Caco-2 (cell line): ENCODE measurements at regions not wholly inside any gene's neighbourhood (a gene's known extent, or its start where the extent isn't known, plus 50 kb on each side); places are given as distances from the start of the nearest gene placed in this dataset.

Source experiments
- BruUV-seq: library from RNA; stranded (reverse); fragments of 400-500 nt; replicated peaks from 2 replicates; lab custom pipeline; 2021; lab: Mats Ljungman, UMichigan
- CTCF ChIA-PET: fragments of 300-600 bp; sonication (Branson Sonifier 250); formaldehyde crosslinking; loops from one replicate; lab custom pipeline; 2022; ENCODE audit warnings: antibody characterized with exemption; lab: Charles Lee
- POLR2A ChIA-PET: fragments of 300-600 bp; sonication (Branson Sonifier 250); formaldehyde crosslinking; loops from one replicate; lab custom pipeline; 2022; ENCODE audit warnings: antibody characterized with exemption; lab: Charles Lee
- DNase-seq, 2 experiments: peaks; one replicate each; pipeline versions ENCODE4 v3.0.0 to v3.0.0-alpha.2; 2020 to 2022
- H3K27me3 ChIP-seq: replicated peaks from 2 replicates; pipeline ENCODE4 v1.6.0; 2011; ENCODE audit warnings: low read length; ENCODE audit not compliant: control insufficient read depth, insufficient read depth
- H3K36me3 ChIP-seq: 2 replicates; pipeline ENCODE4 v1.5.1; 2011; ENCODE audit warnings: low read length; ENCODE audit not compliant: control insufficient read depth, insufficient read depth
- H3K4me1 ChIP-seq: fragments of 250-450 bp; sonication (Bioruptor Pico); 2 replicates; pipeline ENCODE4 v1.5.1; 2020; ENCODE audit warnings: mild to moderate bottlenecking
- H3K4me3 ChIP-seq: 2 replicates; pipeline ENCODE4 v1.5.1; 2011; ENCODE audit warnings: low read depth, mild to moderate bottlenecking, control low read depth, low read length
- H3K9me3 ChIP-seq: fragments of 250-450 bp; sonication (Bioruptor Pico); 2 replicates; pipeline ENCODE4 v1.5.1; 2020; ENCODE audit warnings: mild to moderate bottlenecking, moderate library complexity
- H3K27ac Mint-ChIP-seq: one replicate; pipeline ENCODE4 v1.8.0; 2022; ENCODE audit warnings: mixed read lengths; ENCODE audit not compliant: unreplicated experiment
- H3K27me3 Mint-ChIP-seq: one replicate; pipeline ENCODE4 v1.8.0; 2022; ENCODE audit warnings: mixed read lengths; ENCODE audit not compliant: insufficient read depth, unreplicated experiment
- H3K36me3 Mint-ChIP-seq: one replicate; pipeline ENCODE4 v1.8.0; 2022; ENCODE audit warnings: mild to moderate bottlenecking, mixed read lengths; ENCODE audit not compliant: insufficient read depth, unreplicated experiment
- H3K4me1 Mint-ChIP-seq: one replicate; pipeline ENCODE4 v1.8.0; 2022; ENCODE audit warnings: low read depth, mixed read lengths; ENCODE audit not compliant: unreplicated experiment
- H3K4me3 Mint-ChIP-seq: one replicate; pipeline ENCODE4 v1.8.0; 2022; ENCODE audit warnings: mild to moderate bottlenecking, moderate library complexity, mixed read lengths; ENCODE audit not compliant: unreplicated experiment
- H3K9me3 Mint-ChIP-seq: one replicate; pipeline ENCODE4 v1.8.0; 2022; ENCODE audit warnings: mixed read lengths; ENCODE audit not compliant: unreplicated experiment
- intact Hi-C: fragments of 100-400 bp; cut with micrococcal nuclease; formaldehyde crosslinking; loops from one replicate; pipeline ENCODE4 v1.10.0; 2022; ENCODE audit not compliant: unreplicated experiment
- TF ChIP-seq, protein P1 (sequence below), 2 experiments: fragments of 200-600 bp in 1 of 2; IDR thresholded peaks; 1 replicate in 1 of 2; 2 replicates in 1 of 2; pipeline versions ENCODE4 v1.5.1 to v1.8.0; 2011 to 2022; ENCODE audit warnings: antibody characterized with exemption in 1 of 2, control low read depth in 1 of 2, inconsistent platforms in 1 of 2, low read depth in 1 of 2, low read length in 1 of 2, mild to moderate bottlenecking in 1 of 2, moderate library complexity in 1 of 2; ENCODE audit not compliant: insufficient read depth in 1 of 2, severe bottlenecking in 1 of 2, unreplicated experiment in 1 of 2

GRCh38 chr12:105644770-105645169 lies 314.3 kb downstream of the C12orf75 start:
- Histone ChIP-seq H3K36me3 (no peaks in the 10 kb centered on the region), H3K4me1 (no peaks in the 10 kb centered on the region), H3K9me3 (no peaks in the 10 kb centered on the region; the same call in 1 of the 2 replicates), H3K4me3 (no peak overlapping the region), H3K27me3 (no peaks in the 10 kb centered on the region)
- BruUV-seq, result no TSS peak
- no peaks in the 10 kb centered on the region for H3K4me1 Mint-ChIP-seq
- TF ChIP-seq, protein P1, sequence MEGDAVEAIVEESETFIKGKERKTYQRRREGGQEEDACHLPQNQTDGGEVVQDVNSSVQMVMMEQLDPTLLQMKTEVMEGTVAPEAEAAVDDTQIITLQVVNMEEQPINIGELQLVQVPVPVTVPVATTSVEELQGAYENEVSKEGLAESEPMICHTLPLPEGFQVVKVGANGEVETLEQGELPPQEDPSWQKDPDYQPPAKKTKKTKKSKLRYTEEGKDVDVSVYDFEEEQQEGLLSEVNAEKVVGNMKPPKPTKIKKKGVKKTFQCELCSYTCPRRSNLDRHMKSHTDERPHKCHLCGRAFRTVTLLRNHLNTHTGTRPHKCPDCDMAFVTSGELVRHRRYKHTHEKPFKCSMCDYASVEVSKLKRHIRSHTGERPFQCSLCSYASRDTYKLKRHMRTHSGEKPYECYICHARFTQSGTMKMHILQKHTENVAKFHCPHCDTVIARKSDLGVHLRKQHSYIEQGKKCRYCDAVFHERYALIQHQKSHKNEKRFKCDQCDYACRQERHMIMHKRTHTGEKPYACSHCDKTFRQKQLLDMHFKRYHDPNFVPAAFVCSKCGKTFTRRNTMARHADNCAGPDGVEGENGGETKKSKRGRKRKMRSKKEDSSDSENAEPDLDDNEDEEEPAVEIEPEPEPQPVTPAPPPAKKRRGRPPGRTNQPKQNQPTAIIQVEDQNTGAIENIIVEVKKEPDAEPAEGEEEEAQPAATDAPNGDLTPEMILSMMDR (IDR thresholded peaks at IDR 0.05; ENCODE audit: insufficient read depth in 1 of 2, low read depth in 1 of 2, low read length in 1 of 2, severe bottlenecking in 1 of 2, unreplicated experiment in 1 of 2), result no peak
- H3K27me3 Mint-ChIP-seq, result no peaks in the 10 kb centered on the region
- no peaks in the 10 kb centered on the region for H3K9me3 Mint-ChIP-seq
- no peak overlapping the region for H3K27ac Mint-ChIP-seq
- ChIA-PET CTCF (no interaction called here), POLR2A (no interaction called here)
- no peak for DNase-seq
- intact Hi-C loops, result no loop called here
- H3K4me3 Mint-ChIP-seq, result no peak overlapping the region
- H3K36me3 Mint-ChIP-seq, result peaks cover 4% of the 10 kb centered on the region

DNA sequence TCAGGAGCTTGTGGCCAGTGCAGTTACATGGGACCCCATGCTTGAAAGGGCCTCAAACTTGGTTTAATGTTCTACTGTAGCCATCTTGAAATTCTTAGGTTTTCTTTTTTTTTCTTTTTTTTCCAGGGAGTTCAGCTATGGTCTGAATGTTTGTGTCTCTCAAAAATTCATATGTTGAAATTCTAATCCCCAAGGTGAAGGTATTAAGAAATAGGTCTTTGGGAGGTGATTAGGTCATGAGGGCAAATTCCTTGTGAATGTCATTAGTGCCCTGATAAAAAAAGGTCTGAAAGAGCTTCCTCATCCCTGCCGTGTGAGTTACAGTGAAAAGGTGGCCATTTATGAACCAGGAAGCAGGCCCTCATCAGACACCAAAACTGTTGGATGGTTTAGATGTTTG lies 324.1 kb downstream of the C12orf75 start:
- H3K27me3 Mint-ChIP-seq, result no peaks in the 10 kb centered on the region
- no peak overlapping the region for H3K4me3 Mint-ChIP-seq
- no peak overlapping the region for H3K4me3 ChIP-seq

GRCh38 chr12:105658389-105658788 lies 327.9 kb downstream of the C12orf75 start:
- BruUV-seq, result no TSS peak
- H3K27ac Mint-ChIP-seq, result no peak overlapping the region
- TF ChIP-seq, protein P1 (IDR thresholded peaks at IDR 0.05; ENCODE audit: insufficient read depth in 1 of 2, low read depth in 1 of 2, low read length in 1 of 2, severe bottlenecking in 1 of 2, unreplicated experiment in 1 of 2), result no peak
- no peak for DNase-seq
- no peaks in the 10 kb centered on the region for H3K36me3 ChIP-seq
- no peak overlapping the region for H3K4me3 ChIP-seq
- no peaks in the 10 kb centered on the region for H3K36me3 Mint-ChIP-seq
- no peaks in the 10 kb centered on the region for H3K9me3 ChIP-seq
- H3K9me3 Mint-ChIP-seq, result no peaks in the 10 kb centered on the region
- no peaks in the 10 kb centered on the region for H3K27me3 Mint-ChIP-seq
- ChIA-PET POLR2A (no interaction called here), CTCF (no interaction called here)
- no peaks in the 10 kb centered on the region for H3K4me1 ChIP-seq
- H3K4me1 Mint-ChIP-seq, result no peaks in the 10 kb centered on the region
- intact Hi-C loops, result no loop called here
- H3K27me3 ChIP-seq, result no peaks in the 10 kb centered on the region
- no peak overlapping the region for H3K4me3 Mint-ChIP-seq

More for the DNA sequence above, 324.1 kb downstream of the C12orf75 start:
- Histone ChIP-seq H3K27me3 (no peaks in the 10 kb centered on the region), H3K4me1 (no peaks in the 10 kb centered on the region), H3K9me3 (no peaks in the 10 kb centered on the region), H3K36me3 (no peaks in the 10 kb centered on the region)
- no peaks in the 10 kb centered on the region for H3K36me3 Mint-ChIP-seq
- intact Hi-C loops, result no loop called here
- DNase-seq, result no peak
- no TSS peak for BruUV-seq
- no peaks in the 10 kb centered on the region for H3K4me1 Mint-ChIP-seq
- TF ChIP-seq, protein P1 (IDR thresholded peaks at IDR 0.05; ENCODE audit: insufficient read depth in 1 of 2, low read depth in 1 of 2, low read length in 1 of 2, severe bottlenecking in 1 of 2, unreplicated experiment in 1 of 2), result no peak
- H3K9me3 Mint-ChIP-seq, result no peaks in the 10 kb centered on the region
- H3K27ac Mint-ChIP-seq, result no peak overlapping the region
- CTCF ChIA-PET, result no interaction called here
- POLR2A ChIA-PET, result no interaction called here
